HepG2 (cell line): ENCODE measurements at regions not wholly inside any gene's neighbourhood (a gene's known extent, or its start where the extent isn't known, plus 50 kb on each side); places are given as distances from the start of the nearest gene placed in this dataset.

Experiments used
- EEA1 ChIP-seq: sonication (generic); formaldehyde crosslinking; IDR thresholded peaks from 2 replicates; pipeline ENCODE4 v1.5.1; 2020; ENCODE audit warnings: mild to moderate bottlenecking, missing genetic modification reagents, borderline replicate concordance
- EP300 ChIP-seq, 3 experiments: sonication (generic) in 1 of 3; formaldehyde crosslinking in 1 of 3; IDR thresholded peaks; 2 replicates each; pipeline versions ENCODE4 v1.5.1 to v1.6.1; 2011 to 2020; ENCODE audit warnings: low read depth in 2 of 3, low read length in 2 of 3, borderline replicate concordance in 1 of 3, improper control_type of control experiment in 1 of 3, mild to moderate bottlenecking in 1 of 3, missing genetic modification reagents in 1 of 3, moderate library complexity in 1 of 3
- ETV5 ChIP-seq: IDR thresholded peaks from 2 replicates; pipeline ENCODE4 v1.6.1; 2018; ENCODE audit warnings: missing biosample characterization, missing genetic modification reagents, inconsistent platforms, borderline replicate concordance
- FOXC1 ChIP-seq: sonication (generic); formaldehyde crosslinking; IDR thresholded peaks from 2 replicates; pipeline ENCODE4 v1.8.0; 2022; ENCODE audit warnings: mild to moderate bottlenecking, missing genetic modification reagents, borderline replicate concordance
- HNF4A ChIP-seq: sonication (generic); formaldehyde crosslinking; IDR thresholded peaks from 2 replicates; pipeline ENCODE4 v1.4.0; 2020; ENCODE audit warnings: missing genetic modification reagents
- MAF1 ChIP-seq: sonication (generic); formaldehyde crosslinking; IDR thresholded peaks from 2 replicates; pipeline ENCODE4 v1.5.0; 2020; ENCODE audit warnings: missing genetic modification reagents, borderline replicate concordance
- NFE2 ChIP-seq: sonication (generic); formaldehyde crosslinking; IDR thresholded peaks from 2 replicates; pipeline ENCODE4 v1.4.0; 2020; ENCODE audit warnings: missing genetic modification reagents
- REXO4 ChIP-seq: sonication (generic); formaldehyde crosslinking; IDR thresholded peaks from 2 replicates; pipeline ENCODE4 v1.8.0; 2022; ENCODE audit warnings: missing genetic modification reagents, mild to moderate bottlenecking, borderline replicate concordance
- SIN3A ChIP-seq: IDR thresholded peaks from 2 replicates; pipeline ENCODE4 v1.6.1; 2011; ENCODE audit warnings: low read depth, mild to moderate bottlenecking, control low read depth, low read length, borderline replicate concordance
- SIX4 ChIP-seq: sonication (generic); formaldehyde crosslinking; IDR thresholded peaks from 2 replicates; pipeline ENCODE4 v1.4.0; 2020; ENCODE audit warnings: missing genetic modification reagents
- TAF15 ChIP-seq: fragments of 200-400 bp; formaldehyde crosslinking; IDR thresholded peaks from one replicate; pipeline ENCODE4 v1.6.1; 2018; ENCODE audit warnings: mild to moderate bottlenecking, low read depth, low read length; ENCODE audit not compliant: poor library complexity, severe bottlenecking
- WIZ ChIP-seq: sonication (generic); formaldehyde crosslinking; IDR thresholded peaks from 2 replicates; pipeline ENCODE4 v1.5.1; 2020; ENCODE audit warnings: mild to moderate bottlenecking, missing genetic modification reagents
- ZC3H13 ChIP-seq: sonication (generic); formaldehyde crosslinking; IDR thresholded peaks from 2 replicates; pipeline ENCODE4 v1.8.1; 2023; ENCODE audit warnings: mild to moderate bottlenecking, missing genetic modification reagents, moderate library complexity
- ZNF224 ChIP-seq: sonication (generic); formaldehyde crosslinking; IDR thresholded peaks from 2 replicates; pipeline ENCODE4 v1.5.0; 2020; ENCODE audit warnings: mild to moderate bottlenecking, missing genetic modification reagents
- ZNF292 ChIP-seq: sonication (generic); formaldehyde crosslinking; IDR thresholded peaks from 2 replicates; pipeline ENCODE4 v1.8.1; 2022; ENCODE audit warnings: mild to moderate bottlenecking, low read depth, missing genetic modification reagents, borderline replicate concordance
- ZNF383 ChIP-seq: sonication (generic); formaldehyde crosslinking; IDR thresholded peaks from 2 replicates; pipeline ENCODE4 v1.4.0; 2020; ENCODE audit warnings: missing genetic modification reagents, mild to moderate bottlenecking, borderline replicate concordance
- ZNF446 ChIP-seq: sonication (generic); formaldehyde crosslinking; IDR thresholded peaks from 2 replicates; pipeline ENCODE4 v1.5.0; 2020; ENCODE audit warnings: mild to moderate bottlenecking, missing genetic modification reagents
- ZNF563 ChIP-seq: sonication (generic); formaldehyde crosslinking; IDR thresholded peaks from 2 replicates; pipeline ENCODE4 v1.8.0; 2022; ENCODE audit warnings: mild to moderate bottlenecking, moderate library complexity, missing genetic modification reagents
- ZNF616 ChIP-seq: sonication (generic); formaldehyde crosslinking; IDR thresholded peaks from 2 replicates; pipeline ENCODE4 v1.5.0; 2020; ENCODE audit warnings: low read depth, mild to moderate bottlenecking, missing genetic modification reagents
- ZNF766 ChIP-seq: sonication (generic); formaldehyde crosslinking; IDR thresholded peaks from 2 replicates; pipeline ENCODE4 v1.5.0; 2020; ENCODE audit warnings: missing genetic modification reagents, borderline replicate concordance
- ZNF768 ChIP-seq: sonication (generic); formaldehyde crosslinking; IDR thresholded peaks from 2 replicates; pipeline ENCODE4 v1.4.0; 2020; ENCODE audit warnings: missing genetic modification reagents
- ZSCAN21 ChIP-seq: sonication (generic); formaldehyde crosslinking; IDR thresholded peaks from 2 replicates; pipeline ENCODE4 v1.8.0; 2022; ENCODE audit warnings: mild to moderate bottlenecking, missing genetic modification reagents, moderate library complexity, borderline replicate concordance
- TF ChIP-seq, protein P1 (sequence below): sonication (generic); formaldehyde crosslinking; IDR thresholded peaks from 2 replicates; pipeline ENCODE4 v1.5.1; 2020; ENCODE audit warnings: mild to moderate bottlenecking, missing genetic modification reagents
- TF ChIP-seq, protein P2 (sequence below): sonication (generic); formaldehyde crosslinking; IDR thresholded peaks from 2 replicates; pipeline ENCODE4 v1.4.0; 2020; ENCODE audit warnings: missing genetic modification reagents, mild to moderate bottlenecking, borderline replicate concordance

DNA sequence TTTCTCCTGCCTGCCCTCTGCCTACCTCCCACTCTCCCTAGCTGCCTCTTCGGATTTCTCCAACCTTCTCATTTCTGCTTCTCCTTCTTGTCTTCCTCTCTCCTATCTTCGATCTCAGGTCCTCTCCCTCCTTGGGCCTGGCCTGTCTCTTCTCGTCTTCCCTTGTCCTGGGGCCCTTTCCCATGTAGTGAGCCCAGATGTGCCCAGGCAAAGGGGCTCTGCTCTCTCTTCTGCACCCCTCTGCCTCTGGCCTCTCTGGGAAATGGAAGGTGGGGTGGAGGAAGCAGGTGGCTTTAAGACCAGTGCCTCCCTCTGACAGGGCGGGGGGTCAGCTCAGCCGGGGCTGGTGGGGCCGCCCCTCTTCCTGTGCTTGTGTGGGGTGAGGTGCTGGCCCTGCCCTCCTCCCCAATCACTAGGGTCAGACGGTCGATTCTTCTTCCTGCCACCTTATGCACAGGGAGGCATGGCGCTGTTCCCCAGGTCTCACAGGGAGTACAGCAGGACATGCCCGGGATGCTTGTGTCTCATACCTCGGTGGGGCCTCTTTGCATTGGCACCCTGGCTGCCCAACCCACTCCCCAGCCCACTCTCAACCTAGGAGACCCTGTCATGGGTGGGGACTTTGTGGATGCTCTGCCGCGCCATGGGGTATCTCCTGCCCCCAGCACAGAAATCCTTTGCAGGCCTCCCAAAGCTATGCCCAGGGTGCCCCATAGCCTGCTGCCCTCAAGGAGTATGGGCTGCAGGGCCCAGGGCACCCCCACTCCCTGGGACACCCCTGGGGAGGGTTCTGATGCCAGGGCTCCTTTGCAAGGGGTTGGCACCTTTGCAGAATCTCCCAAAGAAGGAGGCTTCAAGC lies 213.8 kb upstream of the HAAO start (continued):
- peak; percentile 87 for TF ChIP-seq ZC3H13
- TF ChIP-seq TAF15: no peak
- TF ChIP-seq ZNF768 (CRISPR knock-in tag): peak; percentile 16; the same call in 1 of the 2 replicates
- no peak for TF ChIP-seq ZNF446
- no peak for TF ChIP-seq HNF4A (CRISPR knock-in tag)
- TF ChIP-seq ZNF292: no peak
- 0 out of 2 replicates have a peak, but pooled peaks have one; percentile 5 for TF ChIP-seq ZNF563 (CRISPR knock-in tag)
- TF ChIP-seq ZSCAN21: no peak; the same call in 1 of the 2 replicates
- no peak for TF ChIP-seq FOXC1 (CRISPR knock-in tag)
- TF ChIP-seq WIZ: no peak
- no peak for TF ChIP-seq ZNF766
- TF ChIP-seq, protein P1, sequence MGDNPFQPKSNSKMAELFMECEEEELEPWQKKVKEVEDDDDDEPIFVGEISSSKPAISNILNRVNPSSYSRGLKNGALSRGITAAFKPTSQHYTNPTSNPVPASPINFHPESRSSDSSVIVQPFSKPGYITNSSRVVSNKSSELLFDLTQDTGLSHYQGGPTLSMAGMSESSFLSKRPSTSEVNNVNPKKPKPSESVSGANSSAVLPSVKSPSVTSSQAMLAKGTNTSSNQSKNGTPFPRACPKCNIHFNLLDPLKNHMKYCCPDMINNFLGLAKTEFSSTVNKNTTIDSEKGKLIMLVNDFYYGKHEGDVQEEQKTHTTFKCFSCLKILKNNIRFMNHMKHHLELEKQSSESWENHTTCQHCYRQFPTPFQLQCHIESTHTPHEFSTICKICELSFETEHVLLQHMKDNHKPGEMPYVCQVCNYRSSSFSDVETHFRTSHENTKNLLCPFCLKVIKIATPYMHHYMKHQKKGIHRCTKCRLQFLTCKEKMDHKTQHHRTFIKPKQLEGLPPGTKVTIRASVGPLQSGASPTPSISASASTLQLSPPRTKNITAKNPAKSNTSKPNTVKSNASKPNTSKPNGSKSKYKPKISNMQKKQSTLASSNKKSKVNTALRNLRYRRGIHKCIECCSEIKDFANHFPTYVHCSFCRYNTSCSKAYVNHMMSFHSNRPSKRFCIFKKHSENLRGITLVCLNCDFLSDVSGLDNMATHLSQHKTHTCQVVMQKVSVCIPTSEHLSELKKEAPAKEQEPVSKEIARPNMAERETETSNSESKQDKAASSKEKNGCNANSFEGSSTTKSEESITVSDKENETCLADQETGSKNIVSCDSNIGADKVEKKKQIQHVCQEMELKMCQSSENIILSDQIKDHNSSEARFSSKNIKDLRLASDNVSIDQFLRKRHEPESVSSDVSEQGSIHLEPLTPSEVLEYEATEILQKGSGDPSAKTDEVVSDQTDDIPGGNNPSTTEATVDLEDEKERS (CRISPR knock-in tag): 0 out of 2 replicates have a peak, but pooled peaks have one; percentile 11
- TF ChIP-seq ZNF383: 0 out of 2 replicates have a peak, but pooled peaks have one; percentile 0
- TF ChIP-seq, protein P2, sequence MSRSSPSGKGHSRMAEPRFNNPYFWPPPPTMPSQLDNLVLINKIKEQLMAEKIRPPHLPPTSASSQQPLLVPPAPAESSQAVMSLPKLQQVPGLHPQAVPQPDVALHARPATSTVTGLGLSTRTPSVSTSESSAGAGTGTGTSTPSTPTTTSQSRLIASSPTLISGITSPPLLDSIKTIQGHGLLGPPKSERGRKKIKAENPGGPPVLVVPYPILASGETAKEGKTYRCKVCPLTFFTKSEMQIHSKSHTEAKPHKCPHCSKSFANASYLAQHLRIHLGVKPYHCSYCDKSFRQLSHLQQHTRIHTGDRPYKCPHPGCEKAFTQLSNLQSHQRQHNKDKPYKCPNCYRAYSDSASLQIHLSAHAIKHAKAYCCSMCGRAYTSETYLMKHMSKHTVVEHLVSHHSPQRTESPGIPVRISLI (CRISPR knock-in tag): no peak
- no peak for TF ChIP-seq MAF1 (CRISPR knock-in tag)
- TF ChIP-seq REXO4 (CRISPR knock-in tag): no peak
- TF ChIP-seq EEA1 (CRISPR knock-in tag): no peak
- peak; percentile 25; the same call in 1 of the 2 replicates for TF ChIP-seq ZNF616 (CRISPR knock-in tag)
- no peak for TF ChIP-seq EP300 (IDR thresholded peaks at IDR 0.05; ENCODE audit: low read depth in 2 of 2, low read length in 2 of 2)
- TF ChIP-seq EP300 (CRISPR knock-in tag; IDR thresholded peaks at IDR 0.05; ENCODE audit: borderline replicate concordance): no peak
- peak; percentile 9; the same call in 1 of the 2 replicates for TF ChIP-seq SIN3A
- no peak for TF ChIP-seq ZNF224 (CRISPR knock-in tag)
- no peak for TF ChIP-seq SIX4 (CRISPR knock-in tag)
- no peak for TF ChIP-seq NFE2 (CRISPR knock-in tag)
- TF ChIP-seq ETV5 (CRISPR knock-in tag): peak; percentile 53
